Astrocyte of the cerebellum (primary cell): ENCODE measurements at regions not wholly inside any gene's neighbourhood (a gene's known extent, or its start where the extent isn't known, plus 50 kb on each side); places are given as distances from the start of the nearest gene placed in this dataset.

ENCODE experiments used
- DNase-seq: peaks from one replicate; pipeline ENCODE4 v3.0.0-alpha.2; 2011; ENCODE audit warnings: low read depth
- H3K4me3 ChIP-seq: 2 replicates; pipeline ENCODE4 v1.5.1; 2011; ENCODE audit warnings: mild to moderate bottlenecking, low read depth, low read length, moderate library complexity
- in situ Hi-C: cut with HindIII; loops from 2 replicates; pipeline ENCODE4 v1.10.0; 2017; ENCODE audit warnings: low sequenced_read_pairs
- TF ChIP-seq, protein P1 (sequence below): IDR thresholded peaks from 2 replicates; pipeline ENCODE4 v1.5.1; 2012; ENCODE audit warnings: low read length, low read depth, moderate library complexity, mild to moderate bottlenecking; ENCODE audit errors: missing control alignments

- no peak overlapping the region for H3K4me3 ChIP-seq
- in situ Hi-C loops, result no loop called here
- no peak for DNase-seq
- TF ChIP-seq, protein P1, sequence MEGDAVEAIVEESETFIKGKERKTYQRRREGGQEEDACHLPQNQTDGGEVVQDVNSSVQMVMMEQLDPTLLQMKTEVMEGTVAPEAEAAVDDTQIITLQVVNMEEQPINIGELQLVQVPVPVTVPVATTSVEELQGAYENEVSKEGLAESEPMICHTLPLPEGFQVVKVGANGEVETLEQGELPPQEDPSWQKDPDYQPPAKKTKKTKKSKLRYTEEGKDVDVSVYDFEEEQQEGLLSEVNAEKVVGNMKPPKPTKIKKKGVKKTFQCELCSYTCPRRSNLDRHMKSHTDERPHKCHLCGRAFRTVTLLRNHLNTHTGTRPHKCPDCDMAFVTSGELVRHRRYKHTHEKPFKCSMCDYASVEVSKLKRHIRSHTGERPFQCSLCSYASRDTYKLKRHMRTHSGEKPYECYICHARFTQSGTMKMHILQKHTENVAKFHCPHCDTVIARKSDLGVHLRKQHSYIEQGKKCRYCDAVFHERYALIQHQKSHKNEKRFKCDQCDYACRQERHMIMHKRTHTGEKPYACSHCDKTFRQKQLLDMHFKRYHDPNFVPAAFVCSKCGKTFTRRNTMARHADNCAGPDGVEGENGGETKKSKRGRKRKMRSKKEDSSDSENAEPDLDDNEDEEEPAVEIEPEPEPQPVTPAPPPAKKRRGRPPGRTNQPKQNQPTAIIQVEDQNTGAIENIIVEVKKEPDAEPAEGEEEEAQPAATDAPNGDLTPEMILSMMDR, result no peak
Observed at GRCh38 chr2:180195847-180196246, 188.8 kb upstream of the CWC22 start.

GRCh38 chr2:180191432-180192124 is 184.5 kb upstream of the CWC22 start:
- H3K4me3 ChIP-seq, result no peak overlapping the region
- TF ChIP-seq, protein P1, result no peak
- DNase-seq, result no peak
- in situ Hi-C loops, result no loop called here

- TF ChIP-seq, protein P1, result no peak
- in situ Hi-C loops, result no loop called here
- H3K4me3 ChIP-seq, result no peak overlapping the region
- DNase-seq, result no peak
Observed at GRCh38 chr2:180190851-180191250, 183.8 kb upstream of the CWC22 start.

- no peak overlapping the region for H3K4me3 ChIP-seq
- TF ChIP-seq, protein P1, result no peak
- in situ Hi-C loops, result no loop called here
- no peak for DNase-seq
Observed at GRCh38 chr2:180187611-180188010, 180.5 kb upstream of the CWC22 start.

DNA sequence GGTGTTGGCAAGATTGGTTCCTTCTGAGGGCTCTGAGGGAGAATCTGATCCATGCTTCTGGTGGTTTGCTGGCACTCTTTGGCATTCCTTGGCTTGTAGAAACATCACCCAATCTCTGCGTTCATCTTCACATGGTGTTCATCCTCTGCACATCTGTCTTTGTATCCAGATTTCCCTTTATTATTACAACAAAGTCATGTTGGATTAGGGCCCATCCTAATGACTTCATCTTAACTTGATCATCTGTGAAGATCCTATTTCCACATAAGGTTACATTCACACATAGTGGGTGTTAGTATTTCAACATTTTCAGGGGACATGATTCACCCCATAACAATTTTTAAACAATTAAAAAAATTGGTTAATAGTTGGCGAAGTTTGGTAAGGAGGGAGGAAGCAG is 177.4 kb upstream of the CWC22 start:
- in situ Hi-C loops, result no loop called here
- no peak overlapping the region for H3K4me3 ChIP-seq
- no peak for DNase-seq
- TF ChIP-seq, protein P1, result no peak

GRCh38 chr2:180180511-180180910 is 173.4 kb upstream of the CWC22 start:
- TF ChIP-seq, protein P1, result no peak
- H3K4me3 ChIP-seq, result no peak overlapping the region
- in situ Hi-C loops, result no loop called here
- DNase-seq, result no peak
